Liver (tissue), 3 donors: ENCODE measurements at regions not wholly inside any gene's neighbourhood (a gene's known extent, or its start where the extent isn't known, plus 50 kb on each side); places are given as distances from the start of the nearest gene placed in this dataset.

Source experiments
- CTCF ChIP-seq: fragments of 150-350 bp; IDR thresholded peaks from 2 replicates; pipeline ENCODE4 v1.5.1; 2017; ENCODE audit warnings: improper control_type of control experiment, low read depth, low read length; ENCODE audit not compliant: missing input control
- SP1 ChIP-seq: IDR thresholded peaks from 2 replicates; pipeline ENCODE4 v1.6.1; 2018; ENCODE audit warnings: antibody characterized with exemption, mild to moderate bottlenecking
- donor health status: healthy.
- donor health status: healthy.

GRCh38 chr4:106767991-106768390 is 268.1 kb downstream of the DKK2 start:
- TF ChIP-seq CTCF, result no peak
- TF ChIP-seq SP1, result no peak
